ENCODE measurements at regions not wholly inside any gene's neighbourhood (a gene's known extent, or its start where the extent isn't known, plus 50 kb on each side); places are given as distances from the start of the nearest gene placed in this dataset.
"Not testable (repeated sequence)": the region's sequence is repeated elsewhere in the genome, so short reads cannot be mapped to it uniquely, and the experiment has no call there.

- DNase-seq, result not testable (repeated sequence)
These were observed 93.3 kb upstream of the GALNT18 start for GRCh38 chr11:11715075-11715474.

- DNase-seq, result peak; percentile 55
These were observed 88.8 kb upstream of the GALNT18 start for GRCh38 chr11:11710556-11710955.

GRCh38 chr11:11709447-11710239 lies 87.8 kb upstream of the GALNT18 start:
- no peak for DNase-seq

- no peak for DNase-seq
These were observed 86.5 kb upstream of the GALNT18 start for GRCh38 chr11:11708256-11708655.

GRCh38 chr11:11706028-11706427 lies 84.2 kb upstream of the GALNT18 start:
- DNase-seq, result peak; percentile 41

- peak; percentile 42 for DNase-seq
These were observed 82.1 kb upstream of the GALNT18 start for GRCh38 chr11:11703885-11704284.

GRCh38 chr11:11701070-11701469 lies 79.3 kb upstream of the GALNT18 start:
- DNase-seq, result peak; percentile 42

GRCh38 chr11:11697796-11698195 lies 76.0 kb upstream of the GALNT18 start:
- no peak for DNase-seq

- peak; percentile 97 for DNase-seq
These were observed 69.7 kb upstream of the GALNT18 start for GRCh38 chr11:11691296-11692151.

GRCh38 chr11:11681536-11681935 lies 59.7 kb upstream of the GALNT18 start:
- DNase-seq, result no peak

- DNase-seq, result no peak
These were observed 56.0 kb upstream of the GALNT18 start for GRCh38 chr11:11677672-11678356.

- no peak for DNase-seq
These were observed 53.9 kb upstream of the GALNT18 start for GRCh38 chr11:11675671-11676181.

GRCh38 chr11:11672789-11673188 lies 51.0 kb upstream of the GALNT18 start:
- no peak for DNase-seq

GRCh38 chr11:11672101-11672500 lies 50.3 kb upstream of the GALNT18 start:
- no peak for DNase-seq

Measured in NCI-H69 (cell line).